PC-3 (cell line): ENCODE measurements at regions not wholly inside any gene's neighbourhood (a gene's known extent, or its start where the extent isn't known, plus 50 kb on each side); places are given as distances from the start of the nearest gene placed in this dataset.

Experiments used
- EZH2 ChIP-seq: fragments of 300-600 bp; sonication (generic); IDR thresholded peaks from one replicate; pipeline ENCODE4 v1.6.1; 2017; ENCODE audit warnings: antibody characterized with exemption, mild to moderate bottlenecking, low read length; ENCODE audit not compliant: unreplicated experiment
- TF ChIP-seq, protein P1 (sequence below): fragments of 300-600 bp; sonication (generic); conservative IDR thresholded peaks from 2 replicates; pipeline ENCODE4 v1.5.1; 2017; ENCODE audit warnings: antibody characterized with exemption, low read depth, mild to moderate bottlenecking, low read length

DNA sequence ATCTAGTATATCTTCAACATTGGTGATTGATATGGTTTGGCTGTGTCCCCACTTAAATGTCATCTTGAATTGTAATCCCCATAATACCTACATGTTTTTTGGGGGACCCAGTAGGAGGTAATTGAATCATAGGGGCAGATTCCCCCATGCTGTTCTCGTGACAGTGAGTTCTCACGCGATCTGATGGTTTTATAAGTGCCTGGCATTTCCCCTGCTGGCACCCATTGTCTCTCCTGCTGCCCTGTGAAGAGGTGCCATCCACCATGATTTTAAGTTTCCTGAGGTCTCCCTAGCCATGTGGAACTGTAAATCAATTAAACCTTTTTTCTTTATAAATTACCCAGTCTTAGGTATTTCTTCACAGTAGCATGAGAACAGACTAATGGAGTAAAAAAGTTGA is 1094.6 kb downstream of the ROBO2 start:
- TF ChIP-seq, protein P1, sequence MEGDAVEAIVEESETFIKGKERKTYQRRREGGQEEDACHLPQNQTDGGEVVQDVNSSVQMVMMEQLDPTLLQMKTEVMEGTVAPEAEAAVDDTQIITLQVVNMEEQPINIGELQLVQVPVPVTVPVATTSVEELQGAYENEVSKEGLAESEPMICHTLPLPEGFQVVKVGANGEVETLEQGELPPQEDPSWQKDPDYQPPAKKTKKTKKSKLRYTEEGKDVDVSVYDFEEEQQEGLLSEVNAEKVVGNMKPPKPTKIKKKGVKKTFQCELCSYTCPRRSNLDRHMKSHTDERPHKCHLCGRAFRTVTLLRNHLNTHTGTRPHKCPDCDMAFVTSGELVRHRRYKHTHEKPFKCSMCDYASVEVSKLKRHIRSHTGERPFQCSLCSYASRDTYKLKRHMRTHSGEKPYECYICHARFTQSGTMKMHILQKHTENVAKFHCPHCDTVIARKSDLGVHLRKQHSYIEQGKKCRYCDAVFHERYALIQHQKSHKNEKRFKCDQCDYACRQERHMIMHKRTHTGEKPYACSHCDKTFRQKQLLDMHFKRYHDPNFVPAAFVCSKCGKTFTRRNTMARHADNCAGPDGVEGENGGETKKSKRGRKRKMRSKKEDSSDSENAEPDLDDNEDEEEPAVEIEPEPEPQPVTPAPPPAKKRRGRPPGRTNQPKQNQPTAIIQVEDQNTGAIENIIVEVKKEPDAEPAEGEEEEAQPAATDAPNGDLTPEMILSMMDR, result no peak
- TF ChIP-seq EZH2, result no peak
